IPS-NIHi7 (cell line): ENCODE measurements at regions not wholly inside any gene's neighbourhood (a gene's known extent, or its start where the extent isn't known, plus 50 kb on each side); places are given as distances from the start of the nearest gene placed in this dataset.

Source experiments
- DNase-seq: peaks from one replicate; pipeline ENCODE4 v3.0.0; 2012; ENCODE audit warnings: mixed read lengths; ENCODE audit errors: extremely low spot score

DNA sequence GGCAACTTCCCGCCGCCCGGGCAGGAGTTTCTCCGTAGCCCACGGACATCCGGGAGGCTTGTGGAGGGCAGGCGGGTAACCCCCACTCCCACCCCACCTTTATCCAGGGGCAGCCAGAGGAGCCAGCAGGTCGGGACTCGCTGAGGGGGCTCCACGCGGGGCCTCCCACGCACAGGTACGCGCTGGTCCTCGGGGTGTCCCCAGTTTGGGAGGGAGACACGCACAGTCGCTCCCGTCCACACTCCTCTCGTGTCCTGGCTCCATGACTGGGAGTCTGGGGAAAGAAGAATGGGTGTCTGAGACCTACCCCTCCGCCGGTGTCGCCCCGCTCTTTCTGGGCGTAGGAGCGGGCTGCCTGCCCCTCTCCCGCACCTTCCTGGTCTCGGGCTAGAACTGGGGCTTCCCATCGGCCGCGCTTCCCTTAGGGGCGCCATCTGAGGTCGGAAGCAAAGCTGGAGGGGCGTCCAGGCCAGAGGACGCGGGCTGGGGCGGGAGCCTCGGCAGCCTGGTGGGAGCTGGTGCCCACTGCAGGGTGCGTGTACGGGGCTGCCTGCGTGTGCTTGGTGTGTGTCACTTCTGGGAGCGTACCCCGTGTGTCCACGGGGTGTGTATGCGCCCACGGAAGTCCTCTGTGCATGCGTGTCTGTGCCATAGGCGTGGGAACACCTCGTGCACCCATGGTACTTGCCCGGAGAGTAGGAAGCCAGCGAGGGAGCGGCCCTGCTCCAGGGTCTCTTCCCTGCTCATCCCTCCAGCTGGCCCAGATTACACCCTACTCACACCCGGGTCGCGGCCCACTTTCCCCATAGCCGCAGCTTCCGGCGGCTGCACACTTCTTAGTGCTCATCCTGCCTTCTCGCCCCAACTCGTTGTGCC lies 73.0 kb upstream of the LEP start:
- no peak for DNase-seq

DNA sequence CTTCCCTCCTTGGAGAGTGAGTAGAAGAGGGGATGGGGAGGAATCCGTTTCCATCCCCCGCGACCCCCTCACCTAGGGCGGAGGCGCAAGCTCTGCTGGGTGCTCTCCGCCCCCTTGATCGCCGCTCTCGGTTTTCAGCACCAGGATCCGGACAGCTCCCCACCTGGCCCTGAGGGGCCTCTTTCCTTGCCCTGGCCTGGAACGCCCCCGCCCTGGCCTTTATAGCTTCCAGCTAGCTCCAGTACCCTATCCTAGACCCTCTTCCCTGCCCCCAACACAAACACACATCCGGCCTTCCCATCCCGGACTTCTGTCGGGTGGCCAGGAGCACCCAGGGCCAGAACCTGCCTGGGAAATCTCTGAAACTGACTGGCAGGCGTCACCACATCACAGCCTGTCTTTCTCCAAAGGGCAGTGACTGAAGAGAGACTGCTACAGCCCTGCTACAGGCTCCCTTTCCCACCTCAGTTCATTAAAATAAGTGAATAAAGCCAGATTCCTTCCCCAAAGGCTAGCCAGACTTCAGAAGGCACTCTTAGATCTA lies 72.3 kb upstream of the LEP start:
- peak; percentile 93 for DNase-seq

DNA sequence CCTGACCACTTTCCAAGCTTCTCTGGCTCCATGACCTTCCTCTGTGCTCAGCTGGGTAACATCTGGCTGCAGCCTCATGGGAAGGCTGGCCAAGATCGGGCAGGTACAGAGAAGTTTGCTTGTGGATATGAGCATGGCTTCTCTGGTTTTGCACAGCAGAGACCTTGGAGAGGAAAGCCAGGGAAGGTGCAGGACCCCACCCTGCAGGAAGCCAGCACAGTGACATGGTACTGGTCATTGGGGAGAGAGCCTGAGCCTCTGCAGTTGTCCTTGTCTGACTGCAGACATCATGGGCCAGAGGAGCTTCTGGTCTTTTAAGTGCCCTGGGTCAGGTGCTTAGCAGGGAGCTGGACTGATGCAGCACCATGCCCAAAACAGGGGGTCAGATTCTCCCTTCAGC lies 70.6 kb upstream of the LEP start:
- DNase-seq: no peak

DNA sequence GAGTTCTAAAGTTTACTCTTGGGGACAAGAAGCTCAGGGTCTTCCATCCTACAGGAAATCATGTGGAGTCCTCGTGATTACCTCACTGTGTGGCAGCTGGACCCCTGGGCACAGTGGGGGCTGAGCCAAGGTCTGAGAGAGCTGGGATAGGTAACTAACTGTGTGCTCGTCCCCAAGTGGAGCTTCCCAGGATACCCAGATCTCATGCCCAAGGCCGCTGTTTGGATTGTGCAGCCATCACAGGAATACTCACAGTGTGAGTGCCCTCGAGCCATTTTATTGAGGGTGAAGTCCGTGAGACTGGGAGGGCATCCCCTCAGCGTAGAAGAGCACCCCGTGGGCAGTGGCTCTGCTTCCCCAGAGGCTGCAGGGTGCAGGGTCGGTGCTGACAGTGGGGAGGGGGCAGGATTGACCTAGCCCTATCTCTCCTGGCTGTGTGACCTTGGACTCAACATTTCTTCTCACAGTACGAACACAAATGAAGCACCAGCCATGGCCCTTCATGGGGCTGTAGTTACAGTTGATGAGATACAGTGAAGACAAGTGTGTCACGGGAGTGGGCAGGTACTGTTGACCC lies 69.6 kb upstream of the LEP start:
- DNase-seq: no peak

DNA sequence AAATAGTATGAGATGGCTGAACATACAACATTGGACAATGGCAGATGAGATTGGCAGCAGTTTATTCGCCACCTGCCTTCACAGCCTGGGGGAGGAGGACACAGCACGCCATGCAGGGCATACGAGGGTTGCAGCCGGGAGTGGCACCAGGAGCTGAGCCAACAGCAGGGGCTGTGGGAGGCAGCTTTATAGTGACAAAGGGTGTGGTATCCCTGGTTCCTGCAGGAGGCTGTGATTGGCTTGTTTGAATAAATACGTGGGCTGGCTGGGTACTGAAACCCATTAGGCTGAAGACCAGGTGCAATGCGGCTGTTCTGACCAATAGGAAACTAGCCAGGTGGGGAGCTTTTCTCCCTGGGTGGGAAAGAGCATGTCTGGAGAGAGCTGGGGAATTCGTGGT lies 68.9 kb upstream of the LEP start:
- no peak for DNase-seq

DNA sequence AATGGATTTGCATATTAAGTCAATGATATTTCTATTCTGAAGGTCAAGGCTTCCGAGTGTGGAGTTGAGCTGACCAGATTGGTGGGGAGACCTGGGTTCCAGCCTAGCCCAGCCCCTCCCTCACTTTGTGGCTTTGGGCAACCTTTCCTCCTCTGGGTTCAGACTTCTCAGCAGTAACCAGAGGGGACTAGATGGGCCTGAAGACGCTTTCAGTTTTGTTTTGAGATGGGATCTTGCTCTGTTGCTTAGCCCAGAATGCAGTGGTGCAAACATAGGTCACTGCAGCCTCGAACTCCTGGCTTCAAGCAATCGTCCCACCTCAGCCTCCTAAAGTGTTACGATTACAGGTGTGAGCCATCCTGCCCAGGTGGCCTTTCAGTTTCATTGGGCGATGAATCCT lies 68.1 kb upstream of the LEP start:
- no peak for DNase-seq

DNA sequence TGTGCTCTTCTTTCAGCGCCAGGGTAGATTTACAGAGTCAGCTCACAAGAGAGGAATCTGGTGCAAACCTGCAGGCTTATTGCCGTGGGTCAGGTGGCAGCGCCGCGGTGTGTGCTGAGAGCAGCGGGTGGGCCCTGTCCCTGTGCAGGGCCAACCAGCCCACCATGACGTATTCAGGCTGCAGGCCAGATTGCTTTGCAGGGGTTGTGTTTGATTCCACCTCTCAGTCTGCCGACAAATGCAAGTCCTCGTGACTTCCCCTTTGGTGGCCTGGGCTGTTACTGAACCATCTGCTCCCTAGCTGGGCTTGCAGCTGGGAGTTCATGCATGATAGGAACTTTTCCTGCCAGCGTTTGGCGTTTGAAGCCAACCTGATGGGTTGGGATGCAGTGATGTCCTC lies 66.7 kb upstream of the LEP start:
- no peak for DNase-seq

DNA sequence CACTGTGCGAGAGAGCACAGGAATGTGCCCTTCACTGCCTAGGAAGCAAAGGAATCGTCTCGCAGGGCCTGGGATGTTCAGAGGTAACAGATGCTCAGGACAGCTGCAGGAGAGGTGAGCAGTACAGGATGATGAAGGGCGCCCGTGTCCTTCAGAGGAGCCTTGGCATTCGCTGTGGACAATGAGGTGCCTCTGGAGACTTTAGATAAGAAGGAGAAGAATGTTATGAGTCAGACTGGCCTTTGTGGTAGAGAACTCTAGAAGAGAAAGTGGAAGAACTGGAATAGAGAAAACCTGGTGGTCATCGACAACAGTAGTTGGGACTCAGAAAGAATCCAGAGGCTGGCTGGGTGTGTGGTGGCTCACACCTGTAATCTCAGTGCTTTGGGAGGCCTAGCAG lies 64.4 kb upstream of the LEP start:
- no peak for DNase-seq

DNA sequence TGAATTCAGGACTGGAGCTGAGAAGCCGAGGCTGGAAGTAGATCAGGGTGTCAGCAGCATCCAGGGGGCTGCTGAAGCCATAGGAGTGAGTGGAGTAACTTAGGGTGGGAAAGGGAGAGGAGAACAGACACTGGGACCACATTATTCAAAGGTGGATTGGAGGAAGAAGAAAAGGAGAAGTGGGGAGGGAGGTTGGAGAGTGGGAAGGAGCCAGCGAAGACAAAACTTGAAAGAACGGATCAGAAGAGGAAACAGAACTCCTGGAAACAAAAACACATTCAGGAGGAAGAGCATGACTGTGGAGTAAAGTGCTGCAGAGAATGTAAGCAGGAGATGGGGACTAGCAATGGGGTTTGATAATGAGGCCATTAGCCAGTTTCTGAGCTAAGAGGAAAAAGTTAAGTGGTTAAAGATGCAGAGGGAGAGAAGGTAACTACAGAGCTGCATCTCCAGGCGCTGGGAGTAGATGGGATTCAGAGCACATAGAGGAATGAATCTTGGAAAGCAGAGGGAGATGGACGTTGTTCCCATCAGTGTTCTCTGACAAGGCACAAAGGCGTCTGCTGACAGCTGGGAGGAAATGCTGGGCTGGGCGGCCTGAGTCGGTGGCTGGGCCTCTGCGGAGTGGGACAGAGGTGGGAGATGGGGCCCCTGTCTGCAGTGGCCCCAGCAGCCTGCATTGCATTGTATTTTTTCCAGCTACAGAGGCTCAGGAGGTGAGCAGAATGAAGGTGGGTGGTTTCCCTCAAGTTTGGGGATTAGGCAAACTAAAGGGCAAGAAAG lies 63.1 kb upstream of the LEP start:
- no peak for DNase-seq

DNA sequence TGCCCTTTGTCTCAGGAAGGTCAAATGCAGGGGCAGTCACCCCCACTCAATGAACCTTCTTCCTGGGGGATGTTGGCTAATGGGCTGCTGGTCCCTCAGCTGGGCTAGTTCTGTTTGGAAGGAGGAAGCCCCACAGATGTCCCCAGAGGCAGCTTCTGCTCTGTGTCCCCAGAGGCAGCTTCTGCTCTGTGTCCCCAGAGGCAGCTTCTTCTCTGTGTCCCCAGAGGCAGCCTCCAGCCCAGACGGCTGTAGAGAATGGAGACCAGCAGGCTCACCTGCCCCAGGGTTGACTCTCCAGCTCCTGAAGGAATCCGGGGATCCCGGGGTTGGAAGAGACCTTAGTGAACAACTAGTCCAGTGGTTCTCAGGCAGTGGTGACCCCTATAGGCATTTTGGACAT lies 62.5 kb upstream of the LEP start:
- DNase-seq: no peak

DNA sequence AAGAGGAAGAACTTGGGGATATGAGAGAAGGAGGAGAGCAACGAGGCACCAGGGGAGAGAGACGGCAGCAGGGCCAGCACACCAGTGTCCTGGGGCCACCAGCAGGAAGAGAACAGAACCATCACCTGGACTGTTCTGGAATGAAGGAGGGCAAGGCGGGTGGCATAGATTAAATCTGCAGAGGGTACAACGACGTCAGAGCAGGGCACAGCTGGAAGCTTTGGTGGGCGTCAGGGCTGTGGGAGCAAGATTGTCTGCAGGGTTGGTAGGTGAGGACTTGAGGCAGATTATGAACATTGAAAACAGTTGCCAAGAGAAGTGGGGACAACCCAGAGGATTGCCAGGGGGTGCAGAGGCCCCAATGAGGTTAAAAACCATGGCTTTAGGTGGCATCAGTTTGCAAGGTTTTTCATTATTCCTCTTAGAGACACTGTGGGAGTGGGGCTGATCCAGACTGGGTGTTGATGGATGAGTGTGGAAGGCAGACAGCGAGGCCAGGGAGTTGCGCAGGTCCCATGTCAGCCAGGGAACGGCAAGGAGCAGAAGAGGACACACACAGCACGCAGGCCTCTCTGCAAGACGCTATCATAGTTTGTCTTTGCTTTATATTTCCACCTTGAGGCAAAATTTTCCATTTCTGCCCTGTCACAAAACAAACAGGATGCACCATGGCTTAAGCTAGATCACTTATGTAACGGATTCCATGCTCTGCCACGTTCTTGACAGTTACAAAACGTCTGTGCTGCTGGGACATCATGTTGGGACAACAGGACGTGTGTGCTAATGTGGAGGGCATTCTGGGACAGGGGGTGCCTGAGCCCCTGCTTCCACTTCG lies 52.5 kb upstream of the LEP start:
- DNase-seq: no peak

DNA sequence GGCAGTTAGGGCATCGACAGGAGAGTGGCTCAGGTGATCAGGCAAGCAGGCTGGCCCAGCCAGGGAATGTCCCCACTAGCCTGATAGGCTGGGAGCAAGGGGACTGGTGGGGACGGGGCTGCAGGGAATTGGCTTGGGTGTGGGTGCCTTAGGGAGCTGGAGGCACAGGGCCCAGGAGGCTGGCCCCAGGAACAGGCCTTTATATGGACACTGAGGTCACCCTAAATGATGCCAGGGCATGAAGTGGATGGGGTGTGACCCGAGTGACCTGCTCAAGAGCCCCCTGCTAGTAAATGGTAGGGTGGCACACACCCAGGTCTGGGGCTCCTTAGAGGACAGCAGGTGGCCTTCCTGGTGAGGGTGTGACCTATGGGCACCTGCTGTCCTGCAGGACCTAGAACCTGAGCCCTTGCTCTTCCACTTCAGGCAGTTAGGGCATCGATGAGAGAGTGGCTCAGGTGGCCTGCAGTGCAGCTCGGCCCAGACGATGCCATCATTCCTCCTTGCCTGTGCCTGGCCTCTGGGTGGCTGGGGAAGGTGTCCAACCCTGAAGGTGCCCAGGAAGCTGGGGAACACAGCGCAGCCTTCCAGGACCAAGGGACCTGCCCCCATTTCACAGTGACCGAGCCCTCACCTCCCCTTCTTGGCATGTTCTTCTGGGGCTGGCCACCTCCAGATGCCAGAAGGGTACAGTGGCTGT lies 51.7 kb upstream of the LEP start:
- DNase-seq: no peak

DNA sequence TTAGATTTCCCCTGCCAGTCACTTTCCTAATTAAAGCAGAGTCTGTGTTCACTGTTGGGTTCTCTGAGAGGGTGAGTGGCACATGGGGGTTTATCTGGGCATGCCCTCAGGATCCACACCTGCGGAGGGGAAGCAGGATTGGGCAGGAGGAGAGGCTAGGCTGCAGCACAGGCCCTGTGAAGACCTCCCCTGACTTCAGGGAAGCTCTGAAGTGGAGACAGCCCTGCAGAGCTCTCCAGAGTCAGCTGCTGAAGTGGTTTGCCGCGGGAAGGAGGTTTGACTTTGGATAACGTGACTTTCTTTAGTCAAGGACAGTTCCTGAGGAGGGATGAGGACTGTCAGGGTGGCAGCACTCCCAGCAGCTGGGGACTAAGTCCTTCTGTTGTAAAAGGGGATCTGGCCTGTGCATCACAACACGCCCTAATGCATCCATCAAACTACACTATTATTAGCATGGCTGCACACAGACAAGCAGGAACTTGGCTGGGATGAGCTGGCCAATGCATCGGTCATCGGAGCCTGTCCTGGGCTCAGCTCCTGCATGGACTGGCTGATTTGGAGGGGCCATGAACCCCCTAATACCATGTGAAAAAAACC lies 50.9 kb upstream of the LEP start:
- DNase-seq: no peak

DNA sequence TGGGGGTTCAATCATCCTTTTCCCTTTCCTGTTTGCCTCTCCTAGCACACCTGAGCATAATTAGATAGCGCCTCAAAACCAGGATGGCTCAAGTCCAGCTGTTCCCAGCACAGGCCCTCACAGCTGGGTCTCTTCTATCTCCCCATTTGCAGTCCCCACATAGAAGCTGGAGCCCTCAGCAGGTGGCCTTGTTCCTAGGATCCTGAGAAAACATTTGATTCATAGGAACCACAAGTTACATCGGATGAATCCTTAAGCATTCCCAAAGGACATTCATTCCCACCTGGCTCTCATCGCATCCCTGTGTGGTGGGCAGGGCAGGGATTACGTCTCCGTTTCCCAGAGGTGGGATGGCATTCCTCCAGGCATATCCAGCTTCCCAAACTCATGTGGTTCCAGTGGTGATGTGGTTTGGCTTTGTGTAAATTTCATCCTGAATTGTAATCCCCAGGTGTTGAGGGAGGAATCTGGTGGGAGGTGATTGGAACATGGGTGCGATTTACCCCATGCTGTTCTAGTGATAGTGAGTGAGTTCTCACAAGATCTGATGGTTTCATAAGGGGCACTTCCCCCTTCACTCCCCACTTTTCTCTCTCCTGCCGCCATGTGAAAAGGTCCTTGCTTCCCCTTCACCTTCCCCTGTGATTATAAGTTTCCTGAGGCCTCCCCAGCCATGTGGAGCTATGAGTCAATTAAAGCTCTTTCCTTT lies 49.8 kb upstream of the LEP start:
- no peak for DNase-seq
